WTC11 (cell line): ENCODE measurements at regions not wholly inside any gene's neighbourhood (a gene's known extent, or its start where the extent isn't known, plus 50 kb on each side); places are given as distances from the start of the nearest gene placed in this dataset.
"Not testable (repeated sequence)": the region's sequence is repeated elsewhere in the genome, so short reads cannot be mapped to it uniquely, and the experiment has no call there.

ENCODE experiments used
- ATAC-seq: fragments of 200-7000 bp; cut with Tn5 transposase; 2 replicates; pipeline ENCODE4 v1.10.0; 2021; ENCODE audit warnings: mild to moderate bottlenecking, moderate library complexity
- CTCF ChIA-PET: fragments of 300-600 bp; sonication (Branson Sonifier 250); formaldehyde crosslinking; loops from one replicate; lab custom pipeline; 2021; ENCODE audit warnings: antibody characterized with exemption; lab: Charles Lee
- POLR2A ChIA-PET: fragments of 350-600 bp; sonication (Branson Sonifier 250); formaldehyde crosslinking; loops from one replicate; lab custom pipeline; 2021; ENCODE audit warnings: antibody characterized with exemption; lab: Charles Lee
- DNase-seq: peaks from one replicate; pipeline ENCODE4 v3.0.0; 2021; ENCODE audit warnings: low spot score
- H3K27ac Mint-ChIP-seq: 2 replicates; pipeline ENCODE4 v1.8.0; 2021; ENCODE audit warnings: mixed read lengths
- H3K27me3 Mint-ChIP-seq: 2 replicates; pipeline ENCODE4 v1.8.0; 2021; ENCODE audit warnings: low read depth, mild to moderate bottlenecking, moderate library complexity, mixed read lengths
- H3K36me3 Mint-ChIP-seq: 2 replicates; pipeline ENCODE4 v1.8.0; 2021; ENCODE audit warnings: mixed read lengths
- H3K4me1 Mint-ChIP-seq: 2 replicates; pipeline ENCODE4 v1.8.0; 2022; ENCODE audit warnings: mixed read lengths
- H3K4me3 Mint-ChIP-seq: 2 replicates; pipeline ENCODE4 v1.8.0; 2021; ENCODE audit warnings: mild to moderate bottlenecking, moderate library complexity, mixed read lengths
- H3K9me3 Mint-ChIP-seq: 2 replicates; pipeline ENCODE4 v1.8.0; 2021; ENCODE audit warnings: mixed read lengths
- ARID4B ChIP-seq: sonication (generic); formaldehyde crosslinking; IDR thresholded peaks from 2 replicates; pipeline ENCODE4 v1.8.0; 2023; ENCODE audit warnings: missing genetic modification reagents, mild to moderate bottlenecking, borderline replicate concordance
- CBFB ChIP-seq: sonication (generic); formaldehyde crosslinking; IDR thresholded peaks from 2 replicates; pipeline ENCODE4 v1.8.1; 2022; ENCODE audit warnings: mild to moderate bottlenecking, low read depth, missing genetic modification reagents
- CREM ChIP-seq: sonication (generic); formaldehyde crosslinking; IDR thresholded peaks from 2 replicates; pipeline ENCODE4 v1.8.1; 2022; ENCODE audit warnings: mild to moderate bottlenecking, missing genetic modification reagents, moderate library complexity
- E2F1 ChIP-seq: sonication (generic); formaldehyde crosslinking; IDR thresholded peaks from 2 replicates; pipeline ENCODE4 v1.8.0; 2022; ENCODE audit warnings: mild to moderate bottlenecking, missing genetic modification reagents
- ELF4 ChIP-seq: sonication (generic); formaldehyde crosslinking; IDR thresholded peaks from 2 replicates; pipeline ENCODE4 v1.8.1; 2022; ENCODE audit warnings: low read depth, mild to moderate bottlenecking, moderate library complexity, missing genetic modification reagents
- EMX1 ChIP-seq: fragments of 250-450 bp; sonication (Bioruptor Pico); IDR thresholded peaks from 2 replicates; pipeline ENCODE4 v1.8.0; 2021; ENCODE audit warnings: mild to moderate bottlenecking
- GABPB1 ChIP-seq: sonication (generic); formaldehyde crosslinking; IDR thresholded peaks from 2 replicates; pipeline ENCODE4 v1.8.1; 2023; ENCODE audit warnings: mild to moderate bottlenecking, missing genetic modification reagents
- HMGA2 ChIP-seq: fragments of 250-450 bp; sonication (Bioruptor Pico); IDR thresholded peaks from 2 replicates; pipeline ENCODE4 v1.4.0; 2021; ENCODE audit warnings: mild to moderate bottlenecking, moderate library complexity
- NFYB ChIP-seq: sonication (generic); formaldehyde crosslinking; conservative IDR thresholded peaks from 2 replicates; pipeline ENCODE4 v1.8.0; 2022; ENCODE audit warnings: low read depth, missing genetic modification reagents
- NR1H2 ChIP-seq: sonication (generic); formaldehyde crosslinking; IDR thresholded peaks from 2 replicates; pipeline ENCODE4 v1.9.0; 2021; ENCODE audit warnings: mild to moderate bottlenecking, moderate library complexity, missing genetic modification reagents
- SMAD4 ChIP-seq: sonication (generic); formaldehyde crosslinking; IDR thresholded peaks from 2 replicates; pipeline ENCODE4 v1.8.0; 2022; ENCODE audit warnings: mild to moderate bottlenecking, missing genetic modification reagents
- SP1 ChIP-seq: sonication (generic); formaldehyde crosslinking; conservative IDR thresholded peaks from 2 replicates; pipeline ENCODE4 v1.8.1; 2022; ENCODE audit warnings: missing genetic modification reagents
- USF2 ChIP-seq: sonication (generic); formaldehyde crosslinking; IDR thresholded peaks from 2 replicates; pipeline ENCODE4 v1.8.1; 2023; ENCODE audit warnings: mild to moderate bottlenecking, missing genetic modification reagents, moderate library complexity
- ZNF416 ChIP-seq: fragments of 250-450 bp; sonication (Bioruptor Pico); IDR thresholded peaks from 2 replicates; pipeline ENCODE4 v1.9.0; 2021; ENCODE audit warnings: mild to moderate bottlenecking, inconsistent platforms
- TF ChIP-seq, protein P1 (sequence below): fragments of 200-600 bp; IDR thresholded peaks from 2 replicates; pipeline ENCODE4 v1.8.0; 2022; ENCODE audit warnings: antibody characterized with exemption
- TF ChIP-seq, protein P2 (sequence below): fragments of 250-450 bp; sonication (Bioruptor Pico); IDR thresholded peaks from 2 replicates; pipeline ENCODE4 v2.1.2; 2022; ENCODE audit warnings: mild to moderate bottlenecking, moderate library complexity

GRCh38 chr13:30520571-30520970 is 54.8 kb upstream of the HMGB1 start:
- ATAC-seq (no peak), DNase-seq (no peak)
- Mint-ChIP-seq H3K4me3 (no peak overlapping the region), H3K36me3 (no peaks in the 10 kb centered on the region), H3K4me1 (no peaks in the 10 kb centered on the region), H3K9me3 (0 out of 2 replicates have a peak, but pooled peaks cover 3% of the 10 kb centered on the region), H3K27ac (no peak overlapping the region), H3K27me3 (no peaks in the 10 kb centered on the region)
- TF ChIP-seq EMX1 (CRISPR knock-in tag), result no peak
- no peak for TF ChIP-seq CBFB
- no peak for TF ChIP-seq SMAD4 (CRISPR knock-in tag)
- POLR2A ChIA-PET, result interaction anchor here (0.5 kb wide), 1 partner anchor 29 kb away, joined by 3 read pairs; no protein-coding TSS in a partner anchor
- CTCF ChIA-PET, result no interaction called here

DNA sequence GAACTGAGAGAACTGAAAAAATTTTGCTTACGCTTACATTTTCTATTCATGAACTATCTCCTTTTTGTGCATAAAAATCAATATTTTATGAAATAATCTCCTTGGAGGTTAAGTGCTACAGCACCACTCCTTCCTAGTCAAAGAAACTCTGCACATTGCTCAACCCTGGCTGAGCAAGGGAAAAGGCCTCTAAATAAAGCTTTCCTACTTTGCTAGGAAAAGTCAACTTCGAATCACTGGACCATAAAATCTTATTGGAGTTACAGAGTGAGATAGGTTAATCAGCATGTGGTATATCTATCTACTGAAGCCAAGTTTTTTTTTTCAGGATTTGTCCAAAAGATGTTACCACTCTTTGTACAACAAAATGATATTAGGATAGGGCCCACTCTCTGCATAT is 57.5 kb upstream of the HMGB1 start:
- POLR2A ChIA-PET, result no interaction called here
- H3K4me1 Mint-ChIP-seq, result no peaks in the 10 kb centered on the region; the same call in 1 of the 2 replicates
- H3K27me3 Mint-ChIP-seq, result no peaks in the 10 kb centered on the region
- H3K36me3 Mint-ChIP-seq, result no peaks in the 10 kb centered on the region
- H3K27ac Mint-ChIP-seq, result no peak overlapping the region
- ATAC-seq, result no peak
- TF ChIP-seq NR1H2 (CRISPR knock-in tag) (no peak), GABPB1 (no peak), E2F1 (CRISPR knock-in tag) (no peak), ELF4 (no peak), HMGA2 (CRISPR knock-in tag) (no peak), NFYB (CRISPR knock-in tag) (no peak)
- TF ChIP-seq, all 79 proteins: peak for 0
- Mint-ChIP-seq H3K9me3 (0 out of 2 replicates have a peak, but pooled peaks cover 3% of the 10 kb centered on the region), H3K4me3 (no peak overlapping the region)
- no peak for DNase-seq
- CTCF ChIA-PET, result no interaction called here

DNA sequence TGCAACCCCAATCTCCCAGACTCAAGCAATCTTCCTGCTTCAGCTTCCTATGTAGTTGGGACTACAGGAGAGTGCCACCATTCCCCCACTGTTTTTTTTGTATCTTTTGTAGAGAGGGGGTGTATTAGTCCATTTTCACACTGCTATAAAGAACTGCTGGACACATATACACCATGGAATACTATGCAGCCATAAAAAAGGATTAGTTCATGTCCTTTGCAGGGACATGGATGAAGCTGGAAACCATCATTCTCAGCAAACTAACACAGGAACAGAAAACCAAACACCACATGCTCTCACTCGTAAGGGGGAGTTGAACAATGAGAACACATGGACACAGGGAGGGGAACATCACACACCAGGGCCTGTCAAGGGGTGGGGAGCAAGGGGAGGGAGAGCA is 58.1 kb upstream of the HMGB1 start:
- H3K4me1 Mint-ChIP-seq, H3K4me3 Mint-ChIP-seq, H3K36me3 Mint-ChIP-seq, ATAC-seq, DNase-seq, CTCF ChIA-PET, H3K27me3 Mint-ChIP-seq, H3K9me3 Mint-ChIP-seq, H3K27ac Mint-ChIP-seq: not testable (repeated sequence)
- POLR2A ChIA-PET, result interaction anchor here (0.6 kb wide), 2 partner anchors 17 to 196 kb away, joined by 3 to 4 read pairs; no protein-coding TSS in a partner anchor

DNA sequence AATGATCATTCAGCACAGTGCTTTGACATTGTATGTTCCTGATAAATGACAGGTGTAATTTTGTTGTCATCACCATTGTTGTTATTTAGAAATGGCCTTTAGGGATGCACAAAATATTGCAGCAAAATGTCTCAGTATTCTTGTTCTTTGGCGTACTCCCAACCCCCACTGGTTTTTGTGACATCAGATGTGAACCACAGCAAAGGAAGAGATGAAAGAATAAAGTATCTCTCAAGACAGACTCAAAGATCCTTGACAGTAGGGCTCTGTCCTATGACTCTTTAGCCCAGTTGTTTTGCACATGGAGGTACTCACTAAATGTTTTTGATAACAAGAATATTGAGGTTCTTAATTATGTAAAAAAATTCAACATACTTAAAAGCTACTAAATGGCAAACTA is 59.5 kb upstream of the HMGB1 start:
- H3K9me3 Mint-ChIP-seq, DNase-seq, ATAC-seq, H3K27ac Mint-ChIP-seq, H3K4me3 Mint-ChIP-seq, H3K4me1 Mint-ChIP-seq, H3K27me3 Mint-ChIP-seq, H3K36me3 Mint-ChIP-seq, CTCF ChIA-PET: not testable (repeated sequence)
- POLR2A ChIA-PET, result interaction anchor here (0.6 kb wide), 1 partner anchor 9 kb away, joined by 3 read pairs; no protein-coding TSS in a partner anchor

DNA sequence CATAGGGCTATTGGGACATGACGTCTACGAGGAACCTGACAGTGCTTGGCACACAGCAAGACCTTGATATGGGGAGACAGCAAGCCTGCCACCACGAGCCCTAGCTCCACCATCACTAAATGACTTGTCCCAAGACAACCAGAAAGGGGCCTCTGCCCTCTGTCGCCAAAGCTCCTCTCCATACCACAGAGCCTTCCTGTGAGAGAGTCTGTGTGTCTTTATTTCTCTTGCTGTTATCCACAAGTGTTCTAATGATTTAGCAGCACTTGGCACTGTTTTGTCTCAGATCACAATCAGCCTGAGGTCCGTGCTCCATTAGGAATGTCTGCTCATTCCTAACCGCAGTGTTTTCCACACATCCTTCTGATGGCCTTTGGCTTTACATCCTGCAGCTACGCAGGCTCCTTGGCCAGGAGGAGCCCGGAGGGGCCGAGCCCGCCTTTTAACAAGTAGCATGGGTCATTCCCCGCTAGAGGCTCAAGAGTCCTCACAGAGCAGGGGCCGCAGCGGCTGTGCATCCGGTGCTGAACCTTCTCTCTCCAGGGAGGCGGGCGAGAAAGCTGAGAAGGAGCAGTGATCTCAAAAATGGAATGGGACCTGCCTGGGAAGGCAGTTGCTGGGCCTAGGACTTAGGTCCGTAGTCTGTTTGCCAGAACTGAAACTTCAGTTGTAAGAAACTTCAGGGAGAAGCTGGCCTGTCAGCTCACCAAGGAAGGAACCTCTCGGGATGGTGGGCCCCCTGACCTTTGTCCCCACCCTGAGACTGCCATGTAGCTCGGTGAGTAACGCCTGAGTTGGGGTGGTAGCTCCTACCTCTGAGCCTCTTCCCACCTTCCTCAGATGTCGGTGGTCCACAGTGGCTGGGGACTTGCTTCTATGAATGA is 61.1 kb upstream of the HMGB1 start:
- H3K4me1 Mint-ChIP-seq, result peaks cover 10% of the 10 kb centered on the region
- 0 out of 2 replicates have a peak, but pooled peaks cover 3% of the 10 kb centered on the region for H3K9me3 Mint-ChIP-seq
- H3K36me3 Mint-ChIP-seq, result no peaks in the 10 kb centered on the region
- no peaks in the 10 kb centered on the region for H3K27me3 Mint-ChIP-seq
- H3K4me3 Mint-ChIP-seq, result no peak overlapping the region
- ATAC-seq (peak; percentile 26; the same call in 1 of the 2 replicates), DNase-seq (peak; percentile 16)
- ChIA-PET CTCF (no interaction called here), POLR2A (no interaction called here)
- no peak overlapping the region for H3K27ac Mint-ChIP-seq
- TF ChIP-seq, protein P1, sequence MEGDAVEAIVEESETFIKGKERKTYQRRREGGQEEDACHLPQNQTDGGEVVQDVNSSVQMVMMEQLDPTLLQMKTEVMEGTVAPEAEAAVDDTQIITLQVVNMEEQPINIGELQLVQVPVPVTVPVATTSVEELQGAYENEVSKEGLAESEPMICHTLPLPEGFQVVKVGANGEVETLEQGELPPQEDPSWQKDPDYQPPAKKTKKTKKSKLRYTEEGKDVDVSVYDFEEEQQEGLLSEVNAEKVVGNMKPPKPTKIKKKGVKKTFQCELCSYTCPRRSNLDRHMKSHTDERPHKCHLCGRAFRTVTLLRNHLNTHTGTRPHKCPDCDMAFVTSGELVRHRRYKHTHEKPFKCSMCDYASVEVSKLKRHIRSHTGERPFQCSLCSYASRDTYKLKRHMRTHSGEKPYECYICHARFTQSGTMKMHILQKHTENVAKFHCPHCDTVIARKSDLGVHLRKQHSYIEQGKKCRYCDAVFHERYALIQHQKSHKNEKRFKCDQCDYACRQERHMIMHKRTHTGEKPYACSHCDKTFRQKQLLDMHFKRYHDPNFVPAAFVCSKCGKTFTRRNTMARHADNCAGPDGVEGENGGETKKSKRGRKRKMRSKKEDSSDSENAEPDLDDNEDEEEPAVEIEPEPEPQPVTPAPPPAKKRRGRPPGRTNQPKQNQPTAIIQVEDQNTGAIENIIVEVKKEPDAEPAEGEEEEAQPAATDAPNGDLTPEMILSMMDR, result no peak
- no peak for TF ChIP-seq SP1 (CRISPR knock-in tag)
- no peak for TF ChIP-seq CREM (CRISPR knock-in tag)
- TF ChIP-seq ARID4B, result no peak
- TF ChIP-seq, protein P2, sequence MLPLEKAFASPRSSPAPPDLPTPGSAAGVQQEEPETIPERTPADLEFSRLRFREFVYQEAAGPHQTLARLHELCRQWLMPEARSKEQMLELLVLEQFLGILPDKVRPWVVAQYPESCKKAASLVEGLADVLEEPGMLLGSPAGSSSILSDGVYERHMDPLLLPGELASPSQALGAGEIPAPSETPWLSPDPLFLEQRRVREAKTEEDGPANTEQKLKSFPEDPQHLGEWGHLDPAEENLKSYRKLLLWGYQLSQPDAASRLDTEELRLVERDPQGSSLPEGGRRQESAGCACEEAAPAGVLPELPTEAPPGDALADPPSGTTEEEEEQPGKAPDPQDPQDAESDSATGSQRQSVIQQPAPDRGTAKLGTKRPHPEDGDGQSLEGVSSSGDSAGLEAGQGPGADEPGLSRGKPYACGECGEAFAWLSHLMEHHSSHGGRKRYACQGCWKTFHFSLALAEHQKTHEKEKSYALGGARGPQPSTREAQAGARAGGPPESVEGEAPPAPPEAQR, result no peak
- TF ChIP-seq ZNF416 (CRISPR knock-in tag), result no peak
- no peak for TF ChIP-seq USF2 (CRISPR knock-in tag)
